Astrocyte (in vitro differentiated cells and primary cell): ENCODE measurements at regions not wholly inside any gene's neighbourhood (a gene's known extent, or its start where the extent isn't known, plus 50 kb on each side); places are given as distances from the start of the nearest gene placed in this dataset.

Source experiments
- DNase-seq: peaks from one replicate; pipeline ENCODE4 v3.0.0-alpha.2; 2010; ENCODE audit warnings: low read depth
- FAIRE-seq: peaks from 2 replicates; lab custom pipeline; 2011; peaks lifted over from hg19 to GRCh38; lab: Jason Lieb, UNC
- H2AFZ ChIP-seq: 2 replicates; pipeline ENCODE4 v1.6.0; 2012; ENCODE audit warnings: low read depth, low read length, inconsistent platforms
- H3K27ac ChIP-seq: 2 replicates; pipeline ENCODE4 v1.5.1; 2011; ENCODE audit warnings: low read depth, low read length, inconsistent platforms
- H3K27me3 ChIP-seq: 2 replicates; pipeline ENCODE4 v1.6.0; 2011; ENCODE audit warnings: low read length, inconsistent platforms; ENCODE audit not compliant: insufficient read depth
- H3K36me3 ChIP-seq: 2 replicates; pipeline ENCODE4 v1.5.1; 2011; ENCODE audit warnings: low read length, inconsistent platforms; ENCODE audit not compliant: insufficient read depth
- H3K4me1 ChIP-seq: 2 replicates; pipeline ENCODE4 v1.5.1; 2011; ENCODE audit warnings: low read length, inconsistent platforms; ENCODE audit not compliant: insufficient read depth
- H3K4me2 ChIP-seq: 2 replicates; pipeline ENCODE4 v1.6.0; 2012; ENCODE audit warnings: low read length, inconsistent platforms
- H3K4me3 ChIP-seq: 2 replicates; pipeline ENCODE4 v1.5.1; 2011; ENCODE audit warnings: low read depth, mild to moderate bottlenecking, low read length, inconsistent platforms; ENCODE audit not compliant: insufficient read depth
- H3K79me2 ChIP-seq: 2 replicates; pipeline ENCODE4 v1.6.0; 2012; ENCODE audit warnings: mild to moderate bottlenecking, low read length, inconsistent platforms; ENCODE audit not compliant: insufficient read depth
- H3K9ac ChIP-seq: 2 replicates; pipeline ENCODE4 v1.6.0; 2012; ENCODE audit warnings: mild to moderate bottlenecking, low read length, inconsistent platforms
- H3K9me3 ChIP-seq: 2 replicates; pipeline ENCODE4 v1.5.1; 2012; ENCODE audit warnings: low read depth, mild to moderate bottlenecking, low read length, inconsistent platforms; ENCODE audit not compliant: insufficient read depth
- H4K20me1 ChIP-seq: 2 replicates; pipeline ENCODE4 v1.6.0; 2012; ENCODE audit warnings: low read length, inconsistent platforms; ENCODE audit not compliant: insufficient read depth
- H3K27ac Mint-ChIP-seq: one replicate; pipeline ENCODE4 v1.8.0; 2021; ENCODE audit warnings: mild to moderate bottlenecking, mixed read lengths; ENCODE audit not compliant: unreplicated experiment
- H3K27me3 Mint-ChIP-seq: one replicate; pipeline ENCODE4 v1.8.0; 2021; ENCODE audit warnings: low read depth, mixed read lengths; ENCODE audit not compliant: unreplicated experiment
- H3K36me3 Mint-ChIP-seq: one replicate; pipeline ENCODE4 v1.8.0; 2021; ENCODE audit warnings: low read depth, mixed read lengths; ENCODE audit not compliant: unreplicated experiment
- H3K4me1 Mint-ChIP-seq: one replicate; pipeline ENCODE4 v1.8.0; 2021; ENCODE audit warnings: low read depth, mixed read lengths; ENCODE audit not compliant: unreplicated experiment
- H3K4me3 Mint-ChIP-seq: one replicate; pipeline ENCODE4 v1.8.0; 2021; ENCODE audit warnings: mild to moderate bottlenecking, moderate library complexity, mixed read lengths; ENCODE audit not compliant: unreplicated experiment
- H3K9me3 Mint-ChIP-seq: one replicate; pipeline ENCODE4 v1.8.0; 2021; ENCODE audit warnings: mild to moderate bottlenecking, mixed read lengths; ENCODE audit not compliant: unreplicated experiment
- EZH2 ChIP-seq: IDR thresholded peaks from 2 replicates; pipeline ENCODE4 v1.6.1; 2012; ENCODE audit warnings: mild to moderate bottlenecking, low read length, inconsistent platforms; ENCODE audit not compliant: insufficient read depth
- TF ChIP-seq, protein P1 (sequence below): IDR thresholded peaks from 2 replicates; pipeline ENCODE4 v1.5.1; 2011; ENCODE audit warnings: low read depth, mild to moderate bottlenecking, inconsistent platforms, low read length, moderate library complexity; ENCODE audit not compliant: insufficient read depth

- TF ChIP-seq EZH2: no peak
- TF ChIP-seq, protein P1, sequence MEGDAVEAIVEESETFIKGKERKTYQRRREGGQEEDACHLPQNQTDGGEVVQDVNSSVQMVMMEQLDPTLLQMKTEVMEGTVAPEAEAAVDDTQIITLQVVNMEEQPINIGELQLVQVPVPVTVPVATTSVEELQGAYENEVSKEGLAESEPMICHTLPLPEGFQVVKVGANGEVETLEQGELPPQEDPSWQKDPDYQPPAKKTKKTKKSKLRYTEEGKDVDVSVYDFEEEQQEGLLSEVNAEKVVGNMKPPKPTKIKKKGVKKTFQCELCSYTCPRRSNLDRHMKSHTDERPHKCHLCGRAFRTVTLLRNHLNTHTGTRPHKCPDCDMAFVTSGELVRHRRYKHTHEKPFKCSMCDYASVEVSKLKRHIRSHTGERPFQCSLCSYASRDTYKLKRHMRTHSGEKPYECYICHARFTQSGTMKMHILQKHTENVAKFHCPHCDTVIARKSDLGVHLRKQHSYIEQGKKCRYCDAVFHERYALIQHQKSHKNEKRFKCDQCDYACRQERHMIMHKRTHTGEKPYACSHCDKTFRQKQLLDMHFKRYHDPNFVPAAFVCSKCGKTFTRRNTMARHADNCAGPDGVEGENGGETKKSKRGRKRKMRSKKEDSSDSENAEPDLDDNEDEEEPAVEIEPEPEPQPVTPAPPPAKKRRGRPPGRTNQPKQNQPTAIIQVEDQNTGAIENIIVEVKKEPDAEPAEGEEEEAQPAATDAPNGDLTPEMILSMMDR: no peak
- H3K36me3 ChIP-seq: no peaks in the 10 kb centered on the region
- no peaks in the 10 kb centered on the region for H3K4me1 ChIP-seq
- peaks cover 12% of the 10 kb centered on the region for H3K9me3 Mint-ChIP-seq
- H3K4me3 ChIP-seq: no peak overlapping the region
- FAIRE-seq: no peak
- peaks cover 3% of the 10 kb centered on the region for H3K9me3 ChIP-seq
- no peaks in the 10 kb centered on the region for H3K27me3 Mint-ChIP-seq
- no peak overlapping the region for H3K4me3 Mint-ChIP-seq
- no peak overlapping the region for H3K4me2 ChIP-seq
- no peaks in the 10 kb centered on the region for H4K20me1 ChIP-seq
- no peak overlapping the region for H3K27ac Mint-ChIP-seq
- no peak overlapping the region for H3K9ac ChIP-seq
- no peak for DNase-seq
- H3K79me2 ChIP-seq: no peaks in the 10 kb centered on the region
- no peak overlapping the region for H2AFZ ChIP-seq
- H3K27me3 ChIP-seq: no peaks in the 10 kb centered on the region
- H3K27ac ChIP-seq: no peak overlapping the region
- no peaks in the 10 kb centered on the region for H3K36me3 Mint-ChIP-seq
- peaks cover 8% of the 10 kb centered on the region for H3K4me1 Mint-ChIP-seq
These were observed 470.1 kb upstream of the LARGE1 start for GRCh38 chr22:34390400-34390799.

DNA sequence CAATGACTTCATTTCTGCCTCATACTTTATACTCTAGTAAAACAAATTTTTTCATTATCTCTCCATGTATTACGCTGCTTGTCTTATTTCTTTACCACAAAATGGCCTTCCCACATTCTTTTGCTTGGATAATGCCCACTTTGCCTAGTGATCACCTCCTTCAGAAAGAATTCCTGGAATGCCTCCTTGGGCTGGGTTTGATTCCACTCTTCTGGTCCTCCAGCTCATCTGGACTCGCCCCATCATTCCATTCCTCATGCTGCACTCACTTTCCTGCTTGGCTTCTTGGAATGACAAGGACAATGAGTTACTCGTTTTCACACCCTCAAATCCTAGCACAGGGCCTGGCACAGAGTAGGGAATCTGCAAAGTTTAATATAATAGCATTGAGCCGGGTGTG, 475.1 kb upstream of the LARGE1 start:
- Histone ChIP-seq H4K20me1 (no peaks in the 10 kb centered on the region), H3K4me3 (no peak overlapping the region), H3K27me3 (no peaks in the 10 kb centered on the region), H3K9me3 (peaks cover 7% of the 10 kb centered on the region), H3K36me3 (no peaks in the 10 kb centered on the region), H3K27ac (no peak overlapping the region), H3K4me2 (no peak overlapping the region), H2AFZ (no peak overlapping the region), H3K79me2 (no peaks in the 10 kb centered on the region), H3K4me1 (no peaks in the 10 kb centered on the region), H3K9ac (no peak overlapping the region)
- TF ChIP-seq, protein P1: no peak
- TF ChIP-seq EZH2: no peak
- FAIRE-seq (no peak), DNase-seq (no peak)
- Mint-ChIP-seq H3K36me3 (no peaks in the 10 kb centered on the region), H3K27me3 (no peaks in the 10 kb centered on the region), H3K4me1 (peaks cover 8% of the 10 kb centered on the region), H3K27ac (peak overlapping the region; percentile 58), H3K4me3 (no peak overlapping the region), H3K9me3 (peaks cover 9% of the 10 kb centered on the region)

GRCh38 chr22:34403667-34404066, 483.4 kb upstream of the LARGE1 start:
- H3K4me1 ChIP-seq: no peaks in the 10 kb centered on the region
- no peaks in the 10 kb centered on the region for H3K27me3 ChIP-seq
- TF ChIP-seq, protein P1: no peak
- TF ChIP-seq EZH2: no peak
- Mint-ChIP-seq H3K27ac (no peak overlapping the region), H3K27me3 (no peaks in the 10 kb centered on the region), H3K4me1 (no peaks in the 10 kb centered on the region), H3K4me3 (no peak overlapping the region), H3K9me3 (peaks cover 14% of the 10 kb centered on the region), H3K36me3 (no peaks in the 10 kb centered on the region)
- no peak overlapping the region for H3K27ac ChIP-seq
- H3K9ac ChIP-seq: no peak overlapping the region
- H3K79me2 ChIP-seq: no peaks in the 10 kb centered on the region
- FAIRE-seq: no peak
- no peak for DNase-seq
- H3K9me3 ChIP-seq: peaks cover 9% of the 10 kb centered on the region
- no peaks in the 10 kb centered on the region for H4K20me1 ChIP-seq
- H3K36me3 ChIP-seq: no peaks in the 10 kb centered on the region
- H3K4me2 ChIP-seq: no peak overlapping the region
- no peak overlapping the region for H3K4me3 ChIP-seq
- H2AFZ ChIP-seq: no peak overlapping the region
